ENCODE measurements at regions not wholly inside any gene's neighbourhood (a gene's known extent, or its start where the extent isn't known, plus 50 kb on each side); places are given as distances from the start of the nearest gene placed in this dataset.

DNA sequence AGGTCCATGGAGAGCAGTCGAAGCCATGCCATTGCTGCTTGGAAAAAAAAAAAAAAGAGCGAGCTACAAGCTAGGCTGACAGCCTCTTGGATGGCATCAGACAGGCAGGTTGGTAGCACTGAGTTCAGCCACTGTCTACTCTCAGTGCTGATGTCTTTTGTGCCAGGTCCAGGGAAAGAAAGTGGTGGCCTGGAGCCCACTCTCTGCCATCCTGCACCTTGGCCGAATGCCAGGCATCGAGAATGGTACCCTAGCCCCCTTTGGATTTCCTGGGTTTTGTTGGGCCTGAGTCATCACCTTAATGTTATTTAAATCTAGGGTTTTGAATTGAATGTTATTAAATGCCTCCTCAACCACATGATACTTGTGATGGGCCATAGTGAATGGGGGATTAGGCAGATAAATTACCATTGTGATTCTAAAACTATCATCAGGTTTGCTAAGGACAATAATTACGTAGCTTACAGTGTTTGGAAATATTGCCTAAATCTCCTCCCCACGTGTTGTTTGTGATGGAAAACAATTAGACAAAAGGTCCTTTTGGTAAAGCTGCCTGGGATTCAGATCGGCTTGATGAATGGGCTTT lies 195.7 kb upstream of the GPR26 start:
- TF ChIP-seq POLR2A (IDR thresholded peaks at IDR 0.05; ENCODE audit: low read depth): no peak
- TF ChIP-seq EP300 (IDR thresholded peaks at IDR 0.05): no peak
- TF ChIP-seq, protein P1, sequence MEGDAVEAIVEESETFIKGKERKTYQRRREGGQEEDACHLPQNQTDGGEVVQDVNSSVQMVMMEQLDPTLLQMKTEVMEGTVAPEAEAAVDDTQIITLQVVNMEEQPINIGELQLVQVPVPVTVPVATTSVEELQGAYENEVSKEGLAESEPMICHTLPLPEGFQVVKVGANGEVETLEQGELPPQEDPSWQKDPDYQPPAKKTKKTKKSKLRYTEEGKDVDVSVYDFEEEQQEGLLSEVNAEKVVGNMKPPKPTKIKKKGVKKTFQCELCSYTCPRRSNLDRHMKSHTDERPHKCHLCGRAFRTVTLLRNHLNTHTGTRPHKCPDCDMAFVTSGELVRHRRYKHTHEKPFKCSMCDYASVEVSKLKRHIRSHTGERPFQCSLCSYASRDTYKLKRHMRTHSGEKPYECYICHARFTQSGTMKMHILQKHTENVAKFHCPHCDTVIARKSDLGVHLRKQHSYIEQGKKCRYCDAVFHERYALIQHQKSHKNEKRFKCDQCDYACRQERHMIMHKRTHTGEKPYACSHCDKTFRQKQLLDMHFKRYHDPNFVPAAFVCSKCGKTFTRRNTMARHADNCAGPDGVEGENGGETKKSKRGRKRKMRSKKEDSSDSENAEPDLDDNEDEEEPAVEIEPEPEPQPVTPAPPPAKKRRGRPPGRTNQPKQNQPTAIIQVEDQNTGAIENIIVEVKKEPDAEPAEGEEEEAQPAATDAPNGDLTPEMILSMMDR (IDR thresholded peaks at IDR 0.05): no peak
- no peak for TF ChIP-seq POLR2AphosphoS5 (IDR thresholded peaks at IDR 0.05)
